ENCODE measurements at regions not wholly inside any gene's neighbourhood (a gene's known extent, or its start where the extent isn't known, plus 50 kb on each side); places are given as distances from the start of the nearest gene placed in this dataset.
"Not testable (repeated sequence)": the region's sequence is repeated elsewhere in the genome, so short reads cannot be mapped to it uniquely, and the experiment has no call there.

- no peak for DNase-seq (ENCODE audit: low spot score)
These were observed 1239.1 kb downstream of the CDH12 start for GRCh38 chr5:21613971-21614488.

GRCh38 chr5:21603796-21604195, 1249.3 kb downstream of the CDH12 start:
- DNase-seq (ENCODE audit: low spot score), result no peak

- DNase-seq (ENCODE audit: low spot score), result no peak
These were observed 1258.6 kb downstream of the CDH12 start for GRCh38 chr5:21594566-21594965.

DNA sequence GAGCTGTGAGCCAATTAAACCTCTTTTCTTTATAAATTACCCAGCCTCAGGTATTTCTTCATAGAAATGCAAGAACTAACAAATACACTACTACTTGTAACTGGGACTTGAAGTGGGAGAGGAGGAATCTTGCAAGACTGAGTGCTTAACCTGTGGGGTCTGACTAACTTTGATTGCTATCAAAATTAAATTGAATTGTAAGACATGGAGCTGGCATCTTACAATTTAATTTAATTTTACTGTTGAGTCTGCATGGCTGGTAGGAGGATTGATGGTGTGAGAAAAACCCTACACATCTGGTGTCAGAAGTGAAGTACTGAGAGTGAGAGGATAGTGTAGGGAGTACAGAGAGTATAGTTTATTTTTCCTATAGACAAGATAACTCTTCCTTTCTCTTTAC, 1259.9 kb downstream of the CDH12 start:
- DNase-seq (ENCODE audit: low spot score), result no peak

- no peak for DNase-seq (ENCODE audit: low spot score)
These were observed 1271.6 kb downstream of the CDH12 start for GRCh38 chr5:21581508-21581907.

- DNase-seq (ENCODE audit: low spot score), result no peak
These were observed 1278.2 kb downstream of the CDH12 start for GRCh38 chr5:21574961-21575360.

DNA sequence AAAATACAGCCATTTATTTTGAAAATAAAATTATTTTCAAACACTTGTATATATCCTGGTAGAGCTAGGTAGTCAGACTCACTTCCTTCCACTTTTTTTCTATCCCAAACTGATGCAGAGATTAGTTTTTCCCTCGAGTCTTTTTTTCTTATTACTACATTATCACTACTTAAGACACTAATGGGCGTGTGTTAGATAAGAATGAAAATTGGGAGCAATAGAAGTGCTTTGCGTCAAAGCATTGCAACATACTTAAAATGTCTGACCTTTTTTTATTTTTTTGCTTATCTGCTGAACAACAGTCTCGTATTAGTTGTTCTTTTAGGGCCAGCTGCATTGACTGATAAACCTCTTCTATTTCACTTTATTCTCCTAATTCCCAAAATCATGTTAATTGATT, 1278.7 kb downstream of the CDH12 start:
- peak; percentile 54 for DNase-seq (ENCODE audit: low spot score)

GRCh38 chr5:21573416-21574314, 1279.5 kb downstream of the CDH12 start:
- peak; percentile 30 for DNase-seq (ENCODE audit: low spot score)

DNA sequence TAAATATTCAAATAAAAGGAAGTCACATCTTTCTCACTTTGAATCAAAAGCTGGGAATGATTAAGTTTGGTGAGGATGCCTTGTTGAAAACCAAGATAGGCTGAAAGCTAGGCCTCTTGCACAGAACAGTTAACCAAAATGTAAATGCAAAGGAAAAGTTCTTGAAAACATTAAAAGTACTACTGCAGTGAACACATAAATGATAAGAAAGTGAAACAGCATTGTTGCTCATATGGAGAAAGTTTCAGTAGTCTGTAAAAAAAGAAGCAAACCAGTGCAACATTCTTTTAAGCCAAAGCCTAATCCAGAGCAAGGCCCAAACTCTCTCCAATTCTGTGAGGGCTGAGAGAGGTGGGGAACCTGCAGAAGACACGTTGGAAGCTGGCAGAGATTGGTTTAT, 1281.9 kb downstream of the CDH12 start:
- not testable (repeated sequence) for DNase-seq (ENCODE audit: low spot score)

- DNase-seq (ENCODE audit: low spot score), result not testable (repeated sequence)
These were observed 1294.0 kb downstream of the CDH12 start for GRCh38 chr5:21559109-21559508.

DNA sequence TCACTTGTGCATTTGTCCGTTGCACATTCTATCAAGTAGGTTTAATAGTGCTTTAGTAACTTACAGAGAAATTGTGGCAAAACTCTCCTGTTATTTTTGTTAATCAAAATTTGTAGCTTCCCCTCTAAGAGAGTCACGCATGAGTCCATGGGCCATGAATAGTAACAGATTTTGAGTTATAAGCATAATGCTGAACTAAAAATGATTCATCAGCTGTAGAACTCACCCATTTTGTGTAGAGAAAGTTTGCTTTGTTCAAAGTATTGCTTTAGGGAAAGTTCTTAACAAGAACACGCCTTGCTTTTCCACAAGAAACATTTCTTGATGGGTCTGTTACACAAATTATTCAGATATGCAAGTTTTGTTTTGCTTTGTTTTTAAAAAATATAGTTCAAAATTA, 1300.9 kb downstream of the CDH12 start:
- not testable (repeated sequence) for DNase-seq (ENCODE audit: low spot score)

DNA sequence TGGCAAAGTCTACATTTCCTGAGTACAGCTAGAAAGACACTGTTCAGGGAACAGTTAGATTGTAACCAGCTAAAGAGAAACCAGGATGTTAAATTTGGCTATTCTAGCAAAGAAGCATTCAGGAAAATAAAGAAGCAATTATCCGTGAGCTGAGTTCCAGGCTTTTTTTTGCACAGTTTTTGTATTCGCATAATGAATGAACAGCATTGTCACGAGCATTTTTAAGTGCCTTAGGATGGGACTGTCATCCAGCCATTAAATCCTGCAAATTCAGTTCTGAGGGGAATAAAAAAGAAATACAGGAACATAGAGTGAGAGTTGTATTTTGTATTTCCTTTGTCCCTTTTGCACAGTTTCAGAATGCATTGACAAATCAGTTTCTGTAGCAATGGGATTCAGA, 1302.2 kb downstream of the CDH12 start:
- DNase-seq (ENCODE audit: low spot score), result not testable (repeated sequence)

DNA sequence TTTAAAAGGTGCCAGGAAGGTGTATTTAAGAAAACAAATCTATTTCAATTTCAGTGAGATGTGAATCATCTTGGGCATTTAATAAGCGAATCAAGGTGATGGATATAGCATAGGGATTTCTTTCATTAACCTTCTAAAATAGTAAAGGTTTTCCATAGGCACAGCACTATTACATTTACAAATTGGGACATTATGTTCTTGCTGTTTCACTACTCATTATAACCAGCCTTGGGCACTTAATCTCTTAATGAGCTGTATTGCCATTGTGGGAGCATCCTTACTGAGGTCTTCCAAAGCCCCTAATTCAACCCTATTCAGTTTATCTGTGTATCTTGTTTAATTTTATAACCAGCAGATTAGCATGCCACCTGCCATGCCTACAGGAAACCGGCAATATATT, 1305.5 kb downstream of the CDH12 start:
- not testable (repeated sequence) for DNase-seq (ENCODE audit: low spot score)

DNA sequence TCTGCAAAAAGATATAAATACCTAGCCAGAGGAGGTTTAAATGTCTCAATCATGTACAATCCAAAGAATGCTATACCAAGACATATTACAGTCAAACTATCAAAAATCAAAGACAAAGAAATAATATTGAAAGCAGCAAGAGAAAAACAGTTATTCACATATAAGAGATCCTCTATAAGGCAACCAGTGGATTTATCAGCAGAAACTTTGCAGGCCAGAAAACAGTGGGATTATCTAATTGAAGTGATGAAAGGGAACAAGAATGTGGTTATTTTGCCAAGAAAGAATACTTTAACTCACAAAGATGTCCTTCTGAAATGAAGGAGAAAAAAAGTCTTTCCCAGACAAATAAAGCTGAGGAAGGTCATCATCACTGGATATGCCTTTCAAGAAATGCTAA, 1318.0 kb downstream of the CDH12 start:
- not testable (repeated sequence) for DNase-seq (ENCODE audit: low spot score)

GRCh38 chr5:21521157-21521556, 1332.0 kb downstream of the CDH12 start:
- DNase-seq (ENCODE audit: low spot score), result not testable (repeated sequence)

- not testable (repeated sequence) for DNase-seq (ENCODE audit: low spot score)
These were observed 1356.2 kb downstream of the CDH12 start for GRCh38 chr5:21496926-21497325.

- DNase-seq (ENCODE audit: low spot score), result not testable (repeated sequence)
These were observed 1357.1 kb downstream of the CDH12 start for GRCh38 chr5:21496056-21496455.

DNA sequence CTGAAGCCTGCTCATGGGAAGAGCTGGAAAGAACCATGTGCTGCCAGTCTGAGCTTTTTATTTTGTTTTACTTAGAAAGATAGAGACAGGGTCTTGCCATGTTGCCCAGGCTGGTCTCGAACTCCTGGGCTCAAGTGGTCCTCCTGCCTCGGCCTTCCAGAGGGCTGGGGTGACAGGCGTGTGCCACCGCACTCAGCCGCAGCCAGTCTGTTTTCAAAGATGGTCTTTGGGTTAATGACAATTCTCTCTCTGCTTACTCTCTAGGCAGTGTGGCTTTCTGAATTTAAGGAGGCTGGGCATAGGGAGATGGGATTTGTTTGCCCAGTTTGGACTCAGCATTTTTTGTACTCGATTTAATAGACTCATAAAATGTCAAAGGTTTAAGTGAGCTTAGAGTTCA, 1357.9 kb downstream of the CDH12 start:
- not testable (repeated sequence) for DNase-seq (ENCODE audit: low spot score)

GRCh38 chr5:21494033-21494432, 1359.1 kb downstream of the CDH12 start:
- DNase-seq (ENCODE audit: low spot score), result not testable (repeated sequence)

DNA sequence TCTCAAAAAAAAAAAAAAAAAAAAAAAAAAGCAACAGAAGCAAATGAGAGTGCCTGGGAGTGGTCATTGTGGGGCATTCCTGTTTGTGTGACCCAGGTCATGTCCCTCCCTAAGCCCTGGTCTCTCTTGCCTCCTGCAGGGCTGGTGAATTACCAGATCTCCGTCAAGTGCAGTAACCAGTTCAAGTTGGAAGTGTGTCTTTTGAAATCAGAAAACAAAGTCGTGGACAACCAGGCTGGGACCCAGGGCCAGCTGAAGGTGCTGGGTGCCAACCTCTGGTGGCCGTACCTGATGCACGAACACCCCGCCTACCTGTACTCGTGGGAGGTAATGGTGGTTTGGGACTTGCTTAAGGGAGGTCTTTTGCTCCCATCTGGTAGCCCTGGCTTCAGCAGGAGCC, 1362.0 kb downstream of the CDH12 start:
- DNase-seq (ENCODE audit: low spot score), result not testable (repeated sequence)

DNA sequence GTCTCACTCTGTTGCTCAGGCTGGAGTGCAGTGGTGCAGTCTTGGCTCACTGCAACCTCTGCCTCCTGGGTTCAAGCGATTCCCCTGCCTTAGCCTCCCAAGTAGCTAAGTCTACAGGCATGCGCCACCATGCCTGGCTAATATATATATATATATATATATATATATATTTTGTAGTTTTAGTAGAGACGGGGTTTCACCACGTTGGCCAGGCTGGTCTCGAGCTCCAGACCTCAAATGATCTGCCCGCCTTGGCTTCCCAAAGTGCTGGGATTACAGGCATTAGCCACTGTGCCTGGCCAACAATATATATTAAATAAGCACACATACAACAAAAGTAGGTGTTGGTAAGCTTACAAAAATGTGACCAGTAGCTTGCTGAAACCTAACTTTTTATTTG, 1364.3 kb downstream of the CDH12 start:
- not testable (repeated sequence) for DNase-seq (ENCODE audit: low spot score)

DNA sequence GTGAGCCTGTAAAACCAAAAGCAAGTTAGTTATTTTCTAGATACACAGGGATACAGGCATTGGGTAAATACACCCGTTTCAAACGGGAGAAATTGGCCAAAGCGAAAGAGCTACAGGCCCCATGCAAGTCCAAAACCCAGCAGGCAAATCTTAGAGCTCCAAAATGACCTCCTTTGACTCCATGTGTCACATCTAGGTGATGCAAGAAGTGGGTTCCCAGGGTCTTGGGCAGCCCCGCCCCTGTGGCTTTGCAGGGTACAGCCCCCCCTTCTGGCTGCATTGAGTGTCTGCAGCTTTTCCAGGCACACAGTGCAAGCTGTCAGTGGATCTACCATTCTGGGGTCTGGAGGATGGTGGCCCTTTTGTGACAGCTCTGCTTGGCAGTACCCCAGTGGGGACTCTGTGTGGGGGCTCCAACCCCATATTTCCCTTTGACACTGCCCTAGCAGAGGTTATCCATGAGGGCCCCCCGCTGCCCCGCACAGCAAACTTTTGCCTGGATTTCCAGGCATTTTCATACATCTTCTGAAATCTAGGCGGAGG, 1367.6 kb downstream of the CDH12 start:
- not testable (repeated sequence) for DNase-seq (ENCODE audit: low spot score)

DNA sequence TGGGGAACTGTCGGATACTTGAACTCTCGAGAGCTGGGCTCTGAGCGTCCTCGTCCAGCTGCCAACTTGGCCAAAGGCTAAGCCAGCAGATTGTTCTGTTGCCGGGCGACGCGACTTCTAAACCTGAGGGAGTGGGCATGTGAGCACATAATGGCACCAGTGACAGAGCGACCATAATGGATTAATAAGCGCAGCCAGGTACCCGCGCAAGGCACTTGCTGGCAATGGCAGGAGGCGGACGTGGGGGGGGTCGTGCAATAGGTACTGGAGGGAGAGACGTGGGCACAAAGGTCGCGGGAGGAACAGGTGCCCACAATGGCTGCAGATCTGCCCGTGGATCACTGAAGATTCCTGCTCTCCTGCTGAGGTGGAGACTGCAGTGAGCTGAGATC, 1368.7 kb downstream of the CDH12 start:
- DNase-seq (ENCODE audit: low spot score), result not testable (repeated sequence)
